Right cardiac atrium (tissue), 5 donors: ENCODE measurements at regions not wholly inside any gene's neighbourhood (a gene's known extent, or its start where the extent isn't known, plus 50 kb on each side); places are given as distances from the start of the nearest gene placed in this dataset.

Experiments used
- ATAC-seq, 2 donors: fragments of 200-7000 bp; cut with Tn5 transposase; one replicate each; pipeline versions ENCODE4 v1.8.0 to v1.9.1; 2020; ENCODE audit warnings: moderate library complexity in 2 of 2, mild to moderate bottlenecking in 1 of 2
- DNase-seq, 3 donors: peaks; one replicate each; pipeline ENCODE4 v3.0.0-alpha.2; 2020
- H3K27ac ChIP-seq: one replicate; pipeline ENCODE4 v1.5.1; 2013; ENCODE audit warnings: mild to moderate bottlenecking, low read length, control low read depth, moderate library complexity
- H3K27me3 ChIP-seq: one replicate; pipeline ENCODE4 v1.6.1; 2013; ENCODE audit not compliant: control insufficient read depth, insufficient read depth
- H3K4me1 ChIP-seq: one replicate; pipeline ENCODE4 v1.6.1; 2013; ENCODE audit warnings: low read length; ENCODE audit not compliant: control insufficient read depth, insufficient read depth
- H3K4me3 ChIP-seq: one replicate; pipeline ENCODE4 v1.5.1; 2013; ENCODE audit warnings: low read length, control low read depth
- H3K9me3 ChIP-seq: one replicate; pipeline ENCODE4 v1.6.1; 2013; ENCODE audit warnings: low read length; ENCODE audit not compliant: control insufficient read depth
- WGBS: extraction: QIAGEN DNeasy Blood & Tissue Kit; methylation state at CpG from one replicate; pipeline ENCODE4 v1.1.7; 2013; 5-methylcytosine and 5-hydroxymethylcytosine counted together
- intact Hi-C, 4 donors: fragments of 100-400 bp; cut with DNase I; formaldehyde crosslinking; loops; one replicate each; pipeline versions ENCODE4 v1.11.0 to v1.14.0; 2022 to 2023
- donor health status: healthy with polysubstance abuse.
- donor health status: DM: no; HTN: yes; CAD: no.
- donor health status: DM: no; HTN: no; CAD: no.
- donor health status: DM: no; HTN: yes; CAD: no; lungs with severe emphysema.
- donor health status: DM: yes; HTN: yes; CAD: no.

- H3K9me3 ChIP-seq: no peaks in the 10 kb centered on the region
- no peak overlapping the region for H3K4me3 ChIP-seq
- WGBS: 74% methylated on average over 7 of the region's 7 CpGs
- H3K27ac ChIP-seq: no peak overlapping the region
- ATAC-seq (no peak), DNase-seq (no peak)
- H3K27me3 ChIP-seq: no peaks in the 10 kb centered on the region
- no peaks in the 10 kb centered on the region for H3K4me1 ChIP-seq
- intact Hi-C loops: no loop called here
These were observed 1434.3 kb upstream of the ADGRB3 start for GRCh38 chr6:67200626-67201403.

DNA sequence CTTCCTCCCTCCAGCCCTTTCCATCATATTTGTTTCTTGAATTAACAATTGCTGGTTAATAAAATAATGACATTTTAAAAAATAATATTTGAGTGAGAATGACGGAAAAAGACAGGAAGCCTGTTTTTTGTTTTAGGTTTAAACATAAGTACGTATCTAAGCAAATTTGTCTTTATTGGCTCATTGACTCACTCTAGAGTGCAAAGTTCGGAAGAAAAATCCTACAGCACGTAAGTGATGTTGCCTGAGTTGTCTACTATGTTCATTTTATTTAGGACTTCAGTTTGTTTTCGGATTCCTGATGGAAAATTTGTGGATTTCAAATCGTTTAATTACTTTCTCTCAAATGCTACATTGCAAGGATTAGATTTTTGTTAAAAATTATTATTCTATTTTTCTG, 1435.7 kb upstream of the ADGRB3 start:
- no peaks in the 10 kb centered on the region for H3K27me3 ChIP-seq
- H3K4me1 ChIP-seq: no peaks in the 10 kb centered on the region
- no peak overlapping the region for H3K4me3 ChIP-seq
- intact Hi-C loops: no loop called here
- no peak overlapping the region for H3K27ac ChIP-seq
- H3K9me3 ChIP-seq: no peaks in the 10 kb centered on the region
- DNase-seq: no peak
- WGBS: 69% methylated on average over 6 of the region's 6 CpGs
- no peak for ATAC-seq

- Histone ChIP-seq H3K27ac (no peak overlapping the region), H3K4me1 (no peaks in the 10 kb centered on the region)
- no peak for DNase-seq
These were observed 1444.3 kb upstream of the ADGRB3 start for GRCh38 chr6:67190733-67191132.

DNA sequence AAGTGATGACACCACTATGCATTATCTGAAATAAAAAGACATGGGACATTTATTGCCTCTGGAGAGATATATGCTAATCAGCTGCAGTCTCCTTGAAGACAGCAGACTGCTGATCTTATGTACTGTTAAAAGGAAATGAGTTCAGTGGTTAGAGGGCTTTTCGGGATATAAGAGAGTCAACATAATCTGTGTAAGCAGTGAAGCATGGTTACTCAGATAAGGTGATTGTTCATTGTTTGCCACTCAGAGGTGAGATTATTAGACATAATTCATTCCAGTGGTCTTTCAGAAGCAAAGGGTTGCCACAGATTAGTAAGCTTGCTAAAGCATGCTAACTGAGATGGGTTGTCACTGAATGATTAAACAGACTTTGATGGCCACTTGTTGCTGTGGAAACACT, 1450.7 kb upstream of the ADGRB3 start:
- H3K27ac ChIP-seq: no peak overlapping the region
- WGBS: 67% methylated on average over 1 of the region's 1 CpG
- ATAC-seq: no peak

More at GRCh38 chr6:67190733-67191132, 1444.3 kb upstream of the ADGRB3 start:
- no peak for ATAC-seq
- no peaks in the 10 kb centered on the region for H3K9me3 ChIP-seq
- H3K4me3 ChIP-seq: no peak overlapping the region
- no peaks in the 10 kb centered on the region for H3K27me3 ChIP-seq
- intact Hi-C loops: no loop called here

GRCh38 chr6:67175101-67175500, 1460.0 kb upstream of the ADGRB3 start:
- DNase-seq (no peak), ATAC-seq (no peak)
- WGBS: 63% methylated on average over 1 of the region's 1 CpG
- no peaks in the 10 kb centered on the region for H3K9me3 ChIP-seq
- H3K27ac ChIP-seq: no peak overlapping the region
- no peaks in the 10 kb centered on the region for H3K27me3 ChIP-seq
- intact Hi-C loops: no loop called here
- no peaks in the 10 kb centered on the region for H3K4me1 ChIP-seq
- H3K4me3 ChIP-seq: no peak overlapping the region

More for the DNA sequence above, 1450.7 kb upstream of the ADGRB3 start:
- H3K9me3 ChIP-seq: no peaks in the 10 kb centered on the region
- intact Hi-C loops: no loop called here
- no peak for DNase-seq
- H3K4me3 ChIP-seq: no peak overlapping the region
- no peaks in the 10 kb centered on the region for H3K4me1 ChIP-seq
- H3K27me3 ChIP-seq: no peaks in the 10 kb centered on the region

DNA sequence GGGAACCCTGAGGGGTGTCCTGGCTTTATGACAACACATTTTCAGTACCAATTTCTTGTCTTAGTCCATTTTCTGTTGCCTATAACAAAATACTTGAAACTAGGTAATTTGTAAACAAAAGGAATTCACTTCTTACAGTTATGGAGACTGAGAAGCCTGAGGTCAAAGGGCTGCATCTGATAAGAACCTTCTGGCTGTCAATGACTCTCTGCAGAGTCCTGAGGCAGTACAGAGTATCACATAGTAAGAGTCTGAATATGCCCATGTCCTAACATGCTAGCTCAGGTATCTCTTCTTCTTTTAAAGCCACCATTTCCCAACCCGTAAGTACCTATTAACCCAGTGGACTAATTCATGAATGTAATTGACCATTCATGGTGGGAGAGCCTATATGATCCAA, 1458.6 kb upstream of the EYS start:
- Histone ChIP-seq H3K4me1 (no peaks in the 10 kb centered on the region), H3K27me3 (no peaks in the 10 kb centered on the region), H3K4me3 (no peak overlapping the region), H3K9me3 (peaks cover under 1% of the 10 kb centered on the region), H3K27ac (no peak overlapping the region)
- 84% methylated on average over 1 of the region's 1 CpG for WGBS
- ATAC-seq: no peak
- DNase-seq: no peak
- intact Hi-C loops: no loop called here

GRCh38 chr6:67160820-67161219, 1453.8 kb upstream of the EYS start:
- ATAC-seq: no peak

DNA sequence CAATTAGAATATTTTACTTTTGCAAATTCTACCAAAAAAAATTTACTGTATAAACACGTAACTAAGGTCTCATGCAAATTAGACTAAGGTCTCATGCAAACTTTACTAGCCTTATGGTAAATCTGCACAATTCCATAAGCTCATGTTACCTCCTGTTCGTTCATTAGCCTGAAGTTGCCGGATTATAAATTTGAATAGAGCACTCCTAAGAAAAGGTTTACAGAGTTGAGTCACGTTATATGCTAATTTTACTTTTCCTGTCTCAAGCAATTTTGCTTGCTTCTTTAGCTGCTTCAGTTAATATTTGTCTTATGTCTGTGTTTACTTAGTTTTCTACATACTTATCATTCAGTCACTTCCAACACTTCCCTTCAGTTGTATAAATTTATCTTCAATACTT, 1434.0 kb upstream of the EYS start:
- Histone ChIP-seq H3K27me3 (no peaks in the 10 kb centered on the region), H3K9me3 (peaks cover 3% of the 10 kb centered on the region), H3K4me3 (no peak overlapping the region), H3K4me1 (no peaks in the 10 kb centered on the region), H3K27ac (no peak overlapping the region)
- intact Hi-C loops: no loop called here
- ATAC-seq: no peak
- 76% methylated on average over 4 of the region's 4 CpGs for WGBS
- DNase-seq: no peak

More at GRCh38 chr6:67160820-67161219, 1453.8 kb upstream of the EYS start:
- no peak overlapping the region for H3K4me3 ChIP-seq
- intact Hi-C loops: no loop called here
- H3K4me1 ChIP-seq: no peaks in the 10 kb centered on the region
- WGBS: 49% methylated on average over 1 of the region's 1 CpG
- DNase-seq: no peak
- H3K27me3 ChIP-seq: no peaks in the 10 kb centered on the region
- H3K9me3 ChIP-seq: peaks cover 2% of the 10 kb centered on the region
- no peak overlapping the region for H3K27ac ChIP-seq

DNA sequence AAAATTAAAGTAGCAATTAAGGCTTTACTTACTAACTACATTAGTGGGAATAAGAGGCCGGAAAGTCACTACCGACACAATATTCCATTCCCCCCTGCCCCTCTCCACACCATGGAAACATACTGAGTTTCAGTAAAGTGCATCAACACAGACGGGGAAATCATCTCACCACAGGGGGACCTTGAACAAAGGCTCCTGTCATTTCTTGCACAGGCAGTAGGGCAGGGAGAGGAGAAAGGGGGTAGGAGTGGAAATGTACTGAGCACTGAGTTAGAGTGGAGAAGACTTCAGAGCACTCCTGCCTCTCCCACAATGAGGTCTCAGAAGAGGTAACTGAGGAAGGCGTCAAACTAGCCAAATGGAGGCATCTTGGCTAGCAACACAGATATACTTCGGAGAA, 1426.9 kb upstream of the EYS start:
- H3K27me3 ChIP-seq: no peaks in the 10 kb centered on the region
- intact Hi-C loops: no loop called here

DNA sequence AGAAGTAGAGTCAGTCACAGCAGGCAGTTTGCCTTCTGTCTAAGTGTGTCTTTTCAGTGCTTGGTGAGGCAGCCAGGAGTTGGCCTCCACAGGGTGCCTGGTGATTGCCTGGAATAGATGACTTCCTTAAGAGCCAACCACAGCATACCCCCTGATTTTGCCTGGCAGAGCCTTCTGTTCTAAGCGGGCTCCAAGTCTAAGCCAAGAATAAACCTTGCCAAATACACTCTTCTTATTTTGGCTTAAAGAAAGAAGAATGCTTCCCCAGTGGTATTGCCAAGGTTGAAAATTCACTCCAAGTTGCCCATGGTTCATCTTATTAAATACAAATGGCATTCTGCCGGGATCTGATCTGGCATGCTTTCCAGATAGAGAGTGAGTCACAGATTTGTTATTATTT, 1424.8 kb upstream of the EYS start:
- Histone ChIP-seq H3K27ac (no peak overlapping the region), H3K4me3 (no peak overlapping the region), H3K9me3 (no peaks in the 10 kb centered on the region), H3K27me3 (no peaks in the 10 kb centered on the region), H3K4me1 (no peaks in the 10 kb centered on the region)
- WGBS: 70% methylated on average over 2 of the region's 2 CpGs
- DNase-seq: peak in 1 of 3 donors; percentile 48
- intact Hi-C loops: no loop called here
- peak in 1 of 2 donors; percentile 56 for ATAC-seq

More for the DNA sequence above, 1426.9 kb upstream of the EYS start:
- no peaks in the 10 kb centered on the region for H3K9me3 ChIP-seq
- H3K4me3 ChIP-seq: no peak overlapping the region
- no peak overlapping the region for H3K27ac ChIP-seq
- DNase-seq (no peak), ATAC-seq (no peak)
- H3K4me1 ChIP-seq: no peaks in the 10 kb centered on the region
- 82% methylated on average over 5 of the region's 5 CpGs for WGBS

DNA sequence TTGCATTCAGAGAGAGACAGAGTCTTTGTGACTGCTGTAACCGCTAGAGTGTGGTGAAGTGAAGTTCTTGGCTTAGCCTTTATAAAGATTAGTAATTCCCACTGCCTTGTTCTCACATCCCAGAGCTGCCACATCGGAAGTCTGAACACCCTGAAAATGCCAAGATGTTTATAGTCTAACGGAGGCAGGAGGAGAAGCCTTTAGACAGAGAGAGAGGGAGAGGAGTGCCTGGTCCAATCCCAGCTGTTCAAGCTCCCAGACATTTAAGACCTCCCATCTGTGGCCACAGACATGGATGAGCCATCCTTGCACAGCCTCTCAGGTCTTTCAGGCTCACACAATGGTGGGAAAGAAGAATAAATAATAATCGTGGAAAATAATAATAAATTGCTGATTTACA, 1422.8 kb upstream of the EYS start:
- Histone ChIP-seq H3K4me3 (no peak overlapping the region), H3K9me3 (no peaks in the 10 kb centered on the region), H3K27me3 (no peaks in the 10 kb centered on the region), H3K27ac (no peak overlapping the region), H3K4me1 (no peaks in the 10 kb centered on the region)
- ATAC-seq (no peak), DNase-seq (no peak)
- WGBS: 41% methylated on average over 4 of the region's 4 CpGs
- intact Hi-C loops: no loop called here

DNA sequence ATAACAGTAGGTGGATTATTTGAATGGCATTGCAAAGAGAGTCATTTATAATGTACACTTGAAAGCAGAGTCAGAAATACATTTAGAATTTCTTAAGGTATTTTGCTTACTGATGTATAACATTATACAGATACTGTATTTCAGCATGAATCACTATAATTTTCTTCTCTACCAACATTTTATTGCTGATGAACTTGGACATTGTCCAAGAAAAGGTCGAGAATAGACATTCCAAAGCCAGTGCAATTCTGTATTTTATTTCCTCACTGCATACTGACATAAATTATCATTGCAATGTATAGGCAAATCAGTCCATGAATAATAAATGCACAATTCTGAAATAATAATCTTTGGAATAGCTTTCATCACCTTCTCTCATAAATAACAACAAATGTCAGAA, 1420.0 kb upstream of the EYS start:
- H3K9me3 ChIP-seq: no peaks in the 10 kb centered on the region
- no peak overlapping the region for H3K4me3 ChIP-seq
- intact Hi-C loops: no loop called here
- 24% methylated on average over 1 of the region's 1 CpG for WGBS
- ATAC-seq (no peak), DNase-seq (no peak)
- no peak overlapping the region for H3K27ac ChIP-seq
- no peaks in the 10 kb centered on the region for H3K27me3 ChIP-seq
- H3K4me1 ChIP-seq: no peaks in the 10 kb centered on the region
